Keratinocyte (primary cell): ENCODE measurements at regions not wholly inside any gene's neighbourhood (a gene's known extent, or its start where the extent isn't known, plus 50 kb on each side); places are given as distances from the start of the nearest gene placed in this dataset.

Experiments used
- DNase-seq: peaks from one replicate; pipeline ENCODE4 v3.0.0-alpha.2; 2011; ENCODE audit warnings: low read depth, missing footprints, low spot score
- FAIRE-seq: peaks from 2 replicates; lab custom pipeline; 2011; peaks lifted over from hg19 to GRCh38; lab: Jason Lieb, UNC
- H2AFZ ChIP-seq: 2 replicates; pipeline ENCODE4 v1.6.0; 2012; ENCODE audit warnings: low read length, control low read depth, inconsistent platforms; ENCODE audit not compliant: control insufficient read depth
- H3K27ac ChIP-seq: 2 replicates; pipeline ENCODE4 v1.5.1; 2011; ENCODE audit warnings: low read length; ENCODE audit not compliant: control insufficient read depth, insufficient read depth
- H3K27me3 ChIP-seq: 3 replicates; pipeline ENCODE4 v1.6.0; 2011; ENCODE audit warnings: low read length; ENCODE audit not compliant: control insufficient read depth, insufficient read depth; ENCODE audit errors: extremely low read depth
- H3K36me3 ChIP-seq, 2 experiments: 2 replicates in 1 of 2; 3 replicates in 1 of 2; pipeline ENCODE4 v1.5.1; 2011; ENCODE audit warnings: low read length in 2 of 2, mild to moderate bottlenecking in 1 of 2; ENCODE audit not compliant: control insufficient read depth in 2 of 2, insufficient read depth in 2 of 2; ENCODE audit errors: extremely low read depth in 1 of 2
- H3K4me1 ChIP-seq: 3 replicates; pipeline ENCODE4 v1.5.1; 2011; ENCODE audit warnings: low read length; ENCODE audit not compliant: control insufficient read depth, insufficient read depth; ENCODE audit errors: extremely low read depth
- H3K4me2 ChIP-seq: 3 replicates; pipeline ENCODE4 v1.6.0; 2011; ENCODE audit warnings: low read depth, low read length; ENCODE audit not compliant: control insufficient read depth, insufficient read depth; ENCODE audit errors: extremely low read depth
- H3K4me3 ChIP-seq, 3 experiments: fragments of 200-600 bp in 1 of 3; sonication (generic) in 1 of 3; 2 replicates in 2 of 3; 3 replicates in 1 of 3; pipeline ENCODE4 v1.5.1; 2011 to 2016; ENCODE audit warnings: low read length in 3 of 3, mild to moderate bottlenecking in 3 of 3, control low read depth in 2 of 3, inconsistent platforms in 1 of 3, low read depth in 1 of 3, mixed read lengths in 1 of 3, mixed run types in 1 of 3, moderate library complexity in 1 of 3; ENCODE audit not compliant: control insufficient read depth in 2 of 3, insufficient read depth in 2 of 3; ENCODE audit errors: extremely low read depth in 1 of 3
- H3K79me2 ChIP-seq: 2 replicates; pipeline ENCODE4 v1.6.0; 2012; ENCODE audit warnings: low read length; ENCODE audit not compliant: control insufficient read depth, insufficient read depth
- H3K9ac ChIP-seq: 3 replicates; pipeline ENCODE4 v1.6.0; 2011; ENCODE audit warnings: low read length; ENCODE audit not compliant: control insufficient read depth, insufficient read depth; ENCODE audit errors: extremely low read depth
- H3K9me1 ChIP-seq: 3 replicates; pipeline ENCODE4 v1.6.0; 2011; ENCODE audit warnings: low read length; ENCODE audit not compliant: control insufficient read depth, insufficient read depth; ENCODE audit errors: extremely low read depth
- H3K9me3 ChIP-seq: 2 replicates; pipeline ENCODE4 v1.5.1; 2012; ENCODE audit warnings: low read depth, low read length; ENCODE audit not compliant: control insufficient read depth
- H4K20me1 ChIP-seq: 3 replicates; pipeline ENCODE4 v1.6.0; 2011; ENCODE audit warnings: low read length; ENCODE audit not compliant: control insufficient read depth, insufficient read depth; ENCODE audit errors: extremely low read depth
- EZH2 ChIP-seq: IDR thresholded peaks from one replicate; pipeline ENCODE4 v1.6.1; 2012; ENCODE audit warnings: inconsistent platforms, mild to moderate bottlenecking, low read length, moderate library complexity
- dilution Hi-C: fragments of 300-500 bp; cut with MboI; formaldehyde crosslinking; loops from one replicate; pipeline ENCODE4 v1.7.0; 2020; ENCODE audit warnings: low sequenced_read_pairs; ENCODE audit not compliant: extremely low pct_ligation_motif_present
- TF ChIP-seq, protein P1 (sequence below), 3 experiments: IDR thresholded peaks in 1 of 3; conservative IDR thresholded peaks in 1 of 3; optimal IDR thresholded peaks in 1 of 3; 2 replicates in 2 of 3; 3 replicates in 1 of 3; pipeline versions ENCODE3 to v1.5.1; 2011; ENCODE audit warnings: low read length in 3 of 3, mild to moderate bottlenecking in 3 of 3, moderate library complexity in 2 of 3, control low read depth in 1 of 3, inconsistent platforms in 1 of 3; ENCODE audit not compliant: insufficient read depth in 2 of 3; ENCODE audit errors: extremely low read depth in 1 of 3

DNA sequence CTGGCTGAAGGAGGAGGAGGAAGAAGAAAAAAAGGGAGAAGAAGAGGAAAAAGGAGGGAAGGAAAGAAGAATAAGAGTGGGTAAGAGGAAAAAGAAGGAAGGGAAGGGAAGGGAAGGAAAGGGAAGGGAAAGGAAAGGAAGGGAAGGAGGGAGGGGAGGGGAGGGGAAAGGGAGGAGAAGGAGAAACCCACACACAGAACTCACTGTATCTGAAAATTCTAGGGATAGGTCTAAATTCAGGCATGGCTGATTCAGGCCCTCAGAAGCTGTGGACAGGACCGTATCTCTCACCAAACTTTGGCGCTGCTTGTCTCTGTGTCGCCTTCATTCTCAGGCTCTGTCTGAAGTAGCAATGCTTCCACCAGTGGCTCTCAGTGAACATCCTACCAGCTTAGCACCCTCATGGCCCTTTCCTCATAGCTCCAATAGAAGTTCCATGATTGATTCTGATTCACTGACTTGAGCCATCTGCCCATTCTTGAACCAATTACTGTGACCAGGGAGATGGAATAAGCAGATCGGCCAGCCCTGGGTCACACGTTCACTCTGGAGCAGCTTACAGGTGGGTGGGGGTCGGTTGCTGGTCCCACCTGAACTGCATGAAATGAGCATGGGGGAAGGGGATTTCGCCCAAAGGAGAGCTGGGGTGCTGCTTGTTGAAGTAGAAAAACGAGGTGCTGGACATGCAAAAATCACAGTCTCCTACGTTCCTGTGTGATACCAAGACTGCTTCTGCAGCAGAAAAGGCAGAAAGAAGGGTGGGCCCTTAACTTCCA lies 59.7 kb downstream of the TTC32 start:
- no peak overlapping the region for H2AFZ ChIP-seq
- no peaks in the 10 kb centered on the region for H3K36me3 ChIP-seq
- peaks cover 28% of the 10 kb centered on the region for H3K27me3 ChIP-seq
- no peak overlapping the region for H3K27ac ChIP-seq
- no peak overlapping the region for H3K4me2 ChIP-seq
- no peaks in the 10 kb centered on the region for H3K79me2 ChIP-seq
- dilution Hi-C loops = no loop called here
- no peak overlapping the region for H3K4me3 ChIP-seq
- no peaks in the 10 kb centered on the region for H3K4me1 ChIP-seq
- no peaks in the 10 kb centered on the region for H3K9me3 ChIP-seq
- no peaks in the 10 kb centered on the region for H4K20me1 ChIP-seq
- H3K9ac ChIP-seq = no peak overlapping the region
- no peaks in the 10 kb centered on the region for H3K9me1 ChIP-seq
- TF ChIP-seq, protein P1, sequence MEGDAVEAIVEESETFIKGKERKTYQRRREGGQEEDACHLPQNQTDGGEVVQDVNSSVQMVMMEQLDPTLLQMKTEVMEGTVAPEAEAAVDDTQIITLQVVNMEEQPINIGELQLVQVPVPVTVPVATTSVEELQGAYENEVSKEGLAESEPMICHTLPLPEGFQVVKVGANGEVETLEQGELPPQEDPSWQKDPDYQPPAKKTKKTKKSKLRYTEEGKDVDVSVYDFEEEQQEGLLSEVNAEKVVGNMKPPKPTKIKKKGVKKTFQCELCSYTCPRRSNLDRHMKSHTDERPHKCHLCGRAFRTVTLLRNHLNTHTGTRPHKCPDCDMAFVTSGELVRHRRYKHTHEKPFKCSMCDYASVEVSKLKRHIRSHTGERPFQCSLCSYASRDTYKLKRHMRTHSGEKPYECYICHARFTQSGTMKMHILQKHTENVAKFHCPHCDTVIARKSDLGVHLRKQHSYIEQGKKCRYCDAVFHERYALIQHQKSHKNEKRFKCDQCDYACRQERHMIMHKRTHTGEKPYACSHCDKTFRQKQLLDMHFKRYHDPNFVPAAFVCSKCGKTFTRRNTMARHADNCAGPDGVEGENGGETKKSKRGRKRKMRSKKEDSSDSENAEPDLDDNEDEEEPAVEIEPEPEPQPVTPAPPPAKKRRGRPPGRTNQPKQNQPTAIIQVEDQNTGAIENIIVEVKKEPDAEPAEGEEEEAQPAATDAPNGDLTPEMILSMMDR (optimal IDR thresholded peaks at IDR 0.05 in 1 of 3, IDR thresholded peaks at IDR 0.05 in 1 of 3, conservative IDR thresholded peaks at IDR 0.05 in 1 of 3; ENCODE audit: extremely low read depth in 1 of 3, insufficient read depth in 2 of 3, low read length in 3 of 3) = no peak
- no peak for FAIRE-seq
- no peak for DNase-seq

DNA sequence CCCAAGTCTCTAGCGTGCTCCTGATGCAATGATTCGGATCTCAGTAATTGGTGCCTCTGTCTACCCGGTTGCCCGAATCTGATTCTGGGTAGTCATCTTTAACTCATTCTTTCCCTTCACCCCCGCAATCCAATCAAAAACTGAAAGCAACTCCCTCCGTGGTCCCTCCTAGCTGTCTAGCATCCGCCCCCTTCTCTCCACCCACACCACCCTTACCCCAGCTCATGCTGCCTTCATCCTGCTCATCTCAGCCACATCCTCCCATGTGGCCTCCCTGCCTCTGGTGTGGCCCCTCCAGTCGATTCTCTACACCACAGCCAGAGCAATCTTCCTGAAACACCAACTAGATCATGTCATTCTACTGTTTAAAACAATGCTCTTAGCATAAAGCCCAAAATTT lies 62.3 kb downstream of the TTC32 start:
- Histone ChIP-seq H3K4me2 (no peak overlapping the region), H3K9me1 (no peaks in the 10 kb centered on the region), H4K20me1 (no peaks in the 10 kb centered on the region), H3K4me1 (no peaks in the 10 kb centered on the region), H3K79me2 (no peaks in the 10 kb centered on the region), H3K9me3 (no peaks in the 10 kb centered on the region), H3K36me3 (no peaks in the 10 kb centered on the region), H2AFZ (no peak overlapping the region), H3K9ac (no peak overlapping the region), H3K4me3 (no peak overlapping the region), H3K27me3 (peaks cover 36% of the 10 kb centered on the region), H3K27ac (no peak overlapping the region)
- DNase-seq (no peak), FAIRE-seq (no peak)
- dilution Hi-C loops = no loop called here
- no peak for TF ChIP-seq EZH2
- TF ChIP-seq, protein P1 (optimal IDR thresholded peaks at IDR 0.05 in 1 of 3, IDR thresholded peaks at IDR 0.05 in 1 of 3, conservative IDR thresholded peaks at IDR 0.05 in 1 of 3; ENCODE audit: extremely low read depth in 1 of 3, insufficient read depth in 2 of 3, low read length in 3 of 3) = no peak
